ENCODE measurements at regions not wholly inside any gene's neighbourhood (a gene's known extent, or its start where the extent isn't known, plus 50 kb on each side); places are given as distances from the start of the nearest gene placed in this dataset.

DNA sequence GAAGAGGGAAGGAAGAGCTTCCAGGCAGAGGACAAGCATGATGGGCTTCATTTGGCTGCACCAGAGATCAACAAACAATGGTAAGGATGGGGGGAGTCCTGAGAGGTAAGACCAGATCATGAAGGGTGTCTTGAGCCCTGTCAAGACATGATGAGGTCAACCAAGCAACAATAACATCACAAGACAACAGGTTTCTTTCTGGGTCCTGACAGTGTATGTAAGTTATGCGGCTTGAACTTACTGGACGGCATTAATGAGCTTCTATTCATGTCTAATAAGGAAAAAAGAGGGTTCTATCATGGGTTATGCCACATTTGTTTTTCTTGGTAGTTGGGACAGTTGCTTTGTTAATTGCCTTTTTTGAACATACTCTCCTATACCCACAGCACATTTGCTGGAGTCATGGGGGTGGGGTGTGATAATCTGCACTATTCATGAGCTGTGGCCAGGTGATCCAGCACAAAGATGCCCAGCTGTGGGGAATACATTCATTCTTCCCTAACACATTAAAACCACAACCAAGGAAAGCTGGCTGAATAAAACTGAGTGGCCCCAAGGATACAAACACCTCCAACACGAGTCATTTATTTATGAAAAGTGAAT lies 168.8 kb upstream of the KLF14 start:
- TF ChIP-seq POLR2AphosphoS5 (IDR thresholded peaks at IDR 0.05): no peak
- no peak for TF ChIP-seq CTCF (IDR thresholded peaks at IDR 0.05)

Data from upper lobe of left lung (tissue), 4 donors.